T-cell (primary cell): ENCODE measurements at regions not wholly inside any gene's neighbourhood (a gene's known extent, or its start where the extent isn't known, plus 50 kb on each side); places are given as distances from the start of the nearest gene placed in this dataset.

ENCODE experiments used
- ATAC-seq, 4 experiments: fragments of 200-7000 bp in 3 of 4; fragments of 150-1000 bp in 1 of 4; cut with Tn5 transposase; replicated peaks in 1 of 4; 1 replicate in 3 of 4; 2 replicates in 1 of 4; pipeline ENCODE4 v1.10.0; 2021; ENCODE audit warnings: moderate library complexity in 3 of 4, mild to moderate bottlenecking in 2 of 4, moderate number of reproducible peaks in 1 of 4
- CTCF ChIA-PET, 2 donors: fragments of 300-600 bp; sonication (Branson Sonifier 250); formaldehyde crosslinking; loops; one replicate each; lab custom pipeline; 2022; ENCODE audit warnings: antibody characterized with exemption in 2 of 2; lab: Charles Lee
- POLR2A ChIA-PET, 2 donors: fragments of 300-600 bp; sonication (Branson Sonifier 250); formaldehyde crosslinking; loops; one replicate each; lab custom pipeline; 2022; ENCODE audit warnings: antibody characterized with exemption in 2 of 2; lab: Charles Lee
- DNase-seq, 35 experiments: peaks; one replicate each; pipeline versions ENCODE4 v3.0.0 to v3.0.0-alpha.2; 2013 to 2023
- H3K27ac ChIP-seq: one replicate; pipeline ENCODE4 v1.5.1; 2013; ENCODE audit warnings: low read length
- H3K27me3 ChIP-seq, 2 experiments: replicated peaks in 1 of 2; 1 replicate in 1 of 2; 2 replicates in 1 of 2; pipeline versions ENCODE4 v1.6.1 to v1.7.0; 2013; ENCODE audit warnings: low read length in 1 of 2, mixed read lengths in 1 of 2; ENCODE audit not compliant: control insufficient read depth in 2 of 2, insufficient read depth in 2 of 2; ENCODE audit errors: extremely low read depth in 1 of 2
- H3K36me3 ChIP-seq, 2 donors: 1 replicate in 1 of 2; 2 replicates in 1 of 2; pipeline versions ENCODE4 v1.6.1 to v1.7.0; 2013; ENCODE audit warnings: low read length in 1 of 2; ENCODE audit not compliant: control insufficient read depth in 2 of 2, insufficient read depth in 1 of 2; ENCODE audit errors: extremely low read depth in 1 of 2
- H3K4me1 ChIP-seq, 2 experiments: 1 replicate in 1 of 2; 2 replicates in 1 of 2; pipeline versions ENCODE4 v1.6.1 to v1.7.0; 2013; ENCODE audit warnings: low read length in 2 of 2, mixed read lengths in 1 of 2; ENCODE audit not compliant: insufficient read depth in 2 of 2, control insufficient read depth in 1 of 2; ENCODE audit errors: extremely low read depth in 1 of 2
- H3K4me3 ChIP-seq, 2 donors: 1 replicate in 1 of 2; 2 replicates in 1 of 2; pipeline versions ENCODE4 v1.5.1 to v1.7.0; 2013; ENCODE audit warnings: mild to moderate bottlenecking in 2 of 2, low read length in 1 of 2, moderate library complexity in 1 of 2; ENCODE audit not compliant: control insufficient read depth in 1 of 2; ENCODE audit errors: extremely low read depth in 1 of 2
- H3K9me3 ChIP-seq: 2 replicates; pipeline ENCODE4 v1.7.0; 2013
- H3K27ac Mint-ChIP-seq, 2 donors: one replicate each; pipeline ENCODE4 v1.8.0; 2020 to 2021; ENCODE audit warnings: mild to moderate bottlenecking in 2 of 2, mixed read lengths in 2 of 2
- H3K27me3 Mint-ChIP-seq, 2 donors: one replicate each; pipeline ENCODE4 v1.8.0; 2021 to 2022; ENCODE audit warnings: mixed read lengths in 2 of 2
- H3K36me3 Mint-ChIP-seq: one replicate; pipeline ENCODE4 v1.8.0; 2021; ENCODE audit warnings: mixed read lengths
- H3K4me1 Mint-ChIP-seq, 3 donors: one replicate each; pipeline ENCODE4 v1.8.0; 2020 to 2022; ENCODE audit warnings: mixed read lengths in 3 of 3, mild to moderate bottlenecking in 1 of 3
- H3K4me3 Mint-ChIP-seq, 3 donors: one replicate each; pipeline ENCODE4 v1.8.0; 2020 to 2022; ENCODE audit warnings: mild to moderate bottlenecking in 3 of 3, mixed read lengths in 3 of 3, moderate library complexity in 3 of 3
- H3K9me3 Mint-ChIP-seq, 3 donors: one replicate each; pipeline ENCODE4 v1.8.0; 2020 to 2022; ENCODE audit warnings: mixed read lengths in 3 of 3
- WGBS: methylation state at CpG from one replicate; pipeline ENCODE4 v1.1.5; 2013; ENCODE audit warnings: missing lambda C conversion rate; ENCODE audit not compliant: insufficient coverage; 5-methylcytosine and 5-hydroxymethylcytosine counted together

GRCh38 chr15:29896062-29896461 is 73.8 kb upstream of the TJP1 start:
- Histone ChIP-seq H3K36me3 (no peaks in the 10 kb centered on the region), H3K27me3 (peaks cover 0 to 14% of the 10 kb centered on the region in 2 experiments), H3K27ac (no peak overlapping the region), H3K4me1 (no peaks in the 10 kb centered on the region), H3K4me3 (no peak overlapping the region), H3K9me3 (no peaks in the 10 kb centered on the region)
- ChIA-PET CTCF (no interaction called here), POLR2A (no interaction called here)
- Mint-ChIP-seq H3K36me3 (no peaks in the 10 kb centered on the region), H3K27me3 (peaks cover 5 to 46% of the 10 kb centered on the region in 2 donors), H3K9me3 (peaks cover 6 to 21% (median 7%) of the 10 kb centered on the region in 3 donors), H3K4me1 (no peaks in the 10 kb centered on the region), H3K4me3 (no peak overlapping the region), H3K27ac (no peak overlapping the region)
- no CpG with 5 or more reads among the region's 2 CpGs for WGBS
- no peak for ATAC-seq
- DNase-seq = no peak

DNA sequence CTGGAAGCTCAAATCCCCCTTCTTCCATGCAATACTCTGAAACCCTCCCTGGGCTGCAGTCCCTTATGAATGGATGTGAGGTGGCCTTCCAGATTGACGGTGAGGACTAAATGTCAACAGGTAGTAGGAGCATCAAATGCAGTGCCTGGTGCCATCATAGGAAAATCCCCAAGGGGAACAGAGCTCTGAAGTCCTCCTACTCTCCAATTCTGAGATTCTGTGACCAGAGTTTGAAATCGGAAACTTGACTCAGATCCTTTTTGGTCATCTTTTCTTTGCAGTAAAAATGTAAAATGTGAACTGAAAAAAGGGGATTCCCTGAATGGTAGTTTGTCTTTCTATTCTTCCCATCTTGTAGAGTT is 68.8 kb upstream of the TJP1 start:
- ATAC-seq (no peak), DNase-seq (no peak)
- H3K4me3 ChIP-seq = no peak overlapping the region
- H3K9me3 Mint-ChIP-seq = peaks cover 0 to 8% (median 3%) of the 10 kb centered on the region in 3 donors
- H3K36me3 ChIP-seq = no peaks in the 10 kb centered on the region
- H3K4me3 Mint-ChIP-seq = no peak overlapping the region
- no peaks in the 10 kb centered on the region for H3K4me1 ChIP-seq
- H3K27me3 Mint-ChIP-seq = peaks cover 17 to 29% of the 10 kb centered on the region in 2 donors
- H3K27ac Mint-ChIP-seq = no peak overlapping the region
- POLR2A ChIA-PET = no interaction called here
- CTCF ChIA-PET = interaction anchor here in 1 of 2 donors (0.6 kb wide), 1 partner anchor 186 kb away, joined by 3 read pairs; no protein-coding TSS in a partner anchor
- no CpG with 5 or more reads among the region's 2 CpGs for WGBS
- H3K4me1 Mint-ChIP-seq = no peaks in the 10 kb centered on the region
- no peak overlapping the region for H3K27ac ChIP-seq
- no peaks in the 10 kb centered on the region for H3K9me3 ChIP-seq
- H3K36me3 Mint-ChIP-seq = no peaks in the 10 kb centered on the region
- H3K27me3 ChIP-seq = peaks cover 4 to 7% of the 10 kb centered on the region in 2 experiments

DNA sequence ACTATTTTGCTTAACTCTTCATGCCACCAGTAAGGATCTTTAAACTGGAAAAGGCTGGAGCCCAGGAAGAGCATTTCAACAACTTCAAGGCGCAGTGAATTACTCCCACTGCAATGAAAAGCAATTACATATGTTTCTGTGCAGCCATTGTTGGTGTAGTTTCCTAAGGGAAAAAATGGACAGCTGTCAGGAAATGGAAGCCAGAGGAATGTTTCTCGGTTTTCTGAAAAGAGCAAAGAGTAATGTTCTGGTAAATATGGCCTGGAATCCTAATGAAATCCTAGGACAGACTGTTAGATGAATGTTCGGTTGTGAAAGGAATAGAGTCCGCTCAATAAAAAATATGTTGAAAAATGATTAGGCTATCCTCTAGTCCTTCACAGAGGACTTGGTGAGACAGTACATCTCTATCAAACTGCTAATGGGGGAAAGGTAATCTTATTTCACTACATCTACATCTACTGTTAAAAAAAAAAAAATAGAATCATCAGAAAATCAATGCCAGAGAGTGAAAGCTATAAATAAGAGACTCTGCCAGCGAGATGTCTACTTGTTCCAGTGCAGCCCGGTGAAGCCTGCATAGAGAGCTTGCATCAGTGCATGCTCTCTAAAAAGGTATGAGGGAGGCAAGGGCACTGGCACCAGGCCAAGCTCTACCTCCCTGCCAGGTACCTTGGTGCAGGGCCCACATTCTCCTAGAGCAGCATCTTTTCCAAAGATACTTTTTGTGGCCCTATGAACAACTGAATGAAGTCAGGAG is 68.2 kb upstream of the TJP1 start:
- H3K4me1 Mint-ChIP-seq = no peaks in the 10 kb centered on the region
- ATAC-seq (no peak), DNase-seq (no peak)
- 71% methylated on average over 3 of the region's 6 CpGs for WGBS
- ChIA-PET CTCF (interaction anchor here in 1 of 2 donors (0.6 kb wide), 1 partner anchor 185 kb away, joined by 3 read pairs; no protein-coding TSS in a partner anchor), POLR2A (no interaction called here)
- H3K27me3 Mint-ChIP-seq = peaks cover 21 to 30% of the 10 kb centered on the region in 2 donors
- Histone ChIP-seq H3K4me3 (no peak overlapping the region), H3K27me3 (peaks cover 4 to 7% of the 10 kb centered on the region in 2 experiments), H3K4me1 (no peaks in the 10 kb centered on the region), H3K27ac (no peak overlapping the region), H3K36me3 (no peaks in the 10 kb centered on the region), H3K9me3 (no peaks in the 10 kb centered on the region)
- no peak overlapping the region for H3K4me3 Mint-ChIP-seq
- no peak overlapping the region for H3K27ac Mint-ChIP-seq
- no peaks in the 10 kb centered on the region for H3K36me3 Mint-ChIP-seq
- peaks cover 0 to 6% (median 3%) of the 10 kb centered on the region in 3 donors for H3K9me3 Mint-ChIP-seq

GRCh38 chr15:29889542-29890329 is 67.5 kb upstream of the TJP1 start:
- no peak overlapping the region for H3K4me3 Mint-ChIP-seq
- Histone ChIP-seq H3K4me3 (no peak overlapping the region), H3K27me3 (peaks cover 4 to 11% of the 10 kb centered on the region in 2 experiments), H3K9me3 (no peaks in the 10 kb centered on the region), H3K4me1 (no peaks in the 10 kb centered on the region), H3K36me3 (no peaks in the 10 kb centered on the region), H3K27ac (no peak overlapping the region)
- ChIA-PET POLR2A (no interaction called here), CTCF (no interaction called here)
- DNase-seq (no peak), ATAC-seq (no peak)
- H3K27me3 Mint-ChIP-seq = peaks cover 24 to 27% of the 10 kb centered on the region in 2 donors
- WGBS = 67% methylated on average over 4 of the region's 11 CpGs
- H3K4me1 Mint-ChIP-seq = no peaks in the 10 kb centered on the region
- no peaks in the 10 kb centered on the region for H3K36me3 Mint-ChIP-seq
- H3K27ac Mint-ChIP-seq = no peak overlapping the region
- no peaks in the 10 kb centered on the region for H3K9me3 Mint-ChIP-seq

- H3K4me3 ChIP-seq = no peak overlapping the region
- ATAC-seq (no peak), DNase-seq (no peak)
- H3K4me1 ChIP-seq = no peaks in the 10 kb centered on the region
- H3K27ac Mint-ChIP-seq = no peak overlapping the region
- peaks cover 4 to 7% of the 10 kb centered on the region in 2 experiments for H3K27me3 ChIP-seq
- H3K27me3 Mint-ChIP-seq = peaks cover 27 to 29% of the 10 kb centered on the region in 2 donors
- no peak overlapping the region for H3K4me3 Mint-ChIP-seq
- no peaks in the 10 kb centered on the region for H3K9me3 Mint-ChIP-seq
- H3K27ac ChIP-seq = no peak overlapping the region
- no peaks in the 10 kb centered on the region for H3K36me3 Mint-ChIP-seq
- no peaks in the 10 kb centered on the region for H3K9me3 ChIP-seq
- CTCF ChIA-PET = no interaction called here
- no peaks in the 10 kb centered on the region for H3K36me3 ChIP-seq
- POLR2A ChIA-PET = interaction anchor here in 1 of 2 donors (0.6 kb wide), 1 partner anchor 107 kb away, joined by 3 read pairs; no protein-coding TSS in a partner anchor
- 77% methylated on average over 5 of the region's 5 CpGs for WGBS
- no peaks in the 10 kb centered on the region for H3K4me1 Mint-ChIP-seq
Measured at GRCh38 chr15:29888646-29889045, 66.4 kb upstream of the TJP1 start.

- Mint-ChIP-seq H3K27me3 (peaks cover 29 to 35% of the 10 kb centered on the region in 2 donors), H3K4me3 (no peak overlapping the region), H3K4me1 (no peaks in the 10 kb centered on the region), H3K36me3 (no peaks in the 10 kb centered on the region), H3K27ac (no peak overlapping the region), H3K9me3 (no peaks in the 10 kb centered on the region)
- WGBS = no CpG with 5 or more reads among the region's 2 CpGs
- ATAC-seq (no peak), DNase-seq (no peak)
- POLR2A ChIA-PET = interaction anchor here in 1 of 2 donors (0.6 kb wide), 1 partner anchor 106 kb away, joined by 3 read pairs; no protein-coding TSS in a partner anchor
- CTCF ChIA-PET = no interaction called here
- no peaks in the 10 kb centered on the region for H3K36me3 ChIP-seq
- H3K27me3 ChIP-seq = peaks cover 5 to 7% of the 10 kb centered on the region in 2 experiments
- no peaks in the 10 kb centered on the region for H3K9me3 ChIP-seq
- H3K4me1 ChIP-seq = no peaks in the 10 kb centered on the region
- H3K4me3 ChIP-seq = no peak overlapping the region
- no peak overlapping the region for H3K27ac ChIP-seq
Measured at GRCh38 chr15:29887721-29888120, 65.5 kb upstream of the TJP1 start.
